Large intestine (tissue), 3 donors: ENCODE measurements at regions not wholly inside any gene's neighbourhood (a gene's known extent, or its start where the extent isn't known, plus 50 kb on each side); places are given as distances from the start of the nearest gene placed in this dataset.
"Not testable (repeated sequence)": the region's sequence is repeated elsewhere in the genome, so short reads cannot be mapped to it uniquely, and the experiment has no call there.

Source experiments
- DNase-seq, 2 donors: peaks; one replicate each; pipeline versions ENCODE4 v3.0.0 to v3.0.0-alpha.2; 2013
- H3K27ac ChIP-seq: one replicate; pipeline ENCODE4 v1.5.1; 2013; ENCODE audit warnings: low read length
- H3K27me3 ChIP-seq: 2 replicates; pipeline ENCODE4 v1.6.1; 2013; ENCODE audit warnings: low read length; ENCODE audit not compliant: control insufficient read depth, insufficient read depth
- H3K36me3 ChIP-seq: 2 replicates; pipeline ENCODE4 v1.6.1; 2013; ENCODE audit warnings: low read length; ENCODE audit not compliant: control insufficient read depth, insufficient read depth
- H3K4me1 ChIP-seq: one replicate; pipeline ENCODE4 v1.6.1; 2013; ENCODE audit warnings: low read length; ENCODE audit not compliant: control insufficient read depth, insufficient read depth
- H3K4me3 ChIP-seq: one replicate; pipeline ENCODE4 v1.5.1; 2013; ENCODE audit warnings: low read length
- H3K9me3 ChIP-seq: one replicate; pipeline ENCODE4 v1.6.1; 2013; ENCODE audit warnings: mild to moderate bottlenecking, low read depth, low read length, moderate library complexity; ENCODE audit not compliant: control insufficient read depth
- WGBS: methylation state at CpG from one replicate; pipeline ENCODE4 v1.1.5; 2013; ENCODE audit warnings: low lambda C conversion rate; ENCODE audit not compliant: insufficient coverage; 5-methylcytosine and 5-hydroxymethylcytosine counted together

DNA sequence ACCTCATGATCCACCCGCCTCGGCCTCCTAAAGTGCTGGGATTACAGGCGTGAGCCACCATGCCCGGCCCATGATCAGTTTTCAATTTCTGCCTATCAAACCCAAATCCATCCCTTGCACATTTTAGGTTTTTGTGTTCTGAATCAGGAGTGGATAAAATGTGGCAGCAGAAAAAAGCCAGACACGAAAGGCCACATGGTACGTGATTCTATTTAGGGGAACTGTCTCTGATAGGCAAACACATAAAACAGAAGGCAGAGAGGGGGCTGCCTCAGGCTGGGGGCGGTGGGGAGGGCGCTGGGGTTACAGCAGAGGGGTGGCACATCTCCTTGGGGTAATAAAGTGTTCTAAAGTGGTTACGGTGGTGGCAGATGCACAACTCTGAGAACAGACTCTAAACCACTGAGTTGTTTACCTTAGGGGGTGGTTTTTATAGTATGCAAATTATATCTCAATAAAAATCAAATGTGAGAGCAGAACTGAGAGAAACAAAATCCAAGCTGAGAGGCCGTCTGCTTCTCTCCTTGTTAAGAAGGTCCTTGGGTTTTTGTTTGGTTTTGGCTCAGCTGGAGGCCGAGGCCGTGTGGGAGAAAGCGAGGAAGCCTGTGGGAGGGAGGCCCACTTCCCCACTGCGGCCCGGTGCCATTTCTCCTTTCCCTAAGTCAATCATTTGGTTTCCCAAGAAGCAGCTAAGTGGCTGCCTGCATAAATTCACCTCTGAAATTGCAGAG, 78.0 kb downstream of the SOWAHC start:
- Histone ChIP-seq H3K27ac (peak overlapping the region; percentile 98), H3K9me3 (no peaks in the 10 kb centered on the region), H3K4me3 (no peak overlapping the region), H3K4me1 (peaks cover 49% of the 10 kb centered on the region), H3K27me3 (no peaks in the 10 kb centered on the region), H3K36me3 (no peaks in the 10 kb centered on the region)
- DNase-seq = no peak
- no CpG with 5 or more reads among the region's 15 CpGs for WGBS

DNA sequence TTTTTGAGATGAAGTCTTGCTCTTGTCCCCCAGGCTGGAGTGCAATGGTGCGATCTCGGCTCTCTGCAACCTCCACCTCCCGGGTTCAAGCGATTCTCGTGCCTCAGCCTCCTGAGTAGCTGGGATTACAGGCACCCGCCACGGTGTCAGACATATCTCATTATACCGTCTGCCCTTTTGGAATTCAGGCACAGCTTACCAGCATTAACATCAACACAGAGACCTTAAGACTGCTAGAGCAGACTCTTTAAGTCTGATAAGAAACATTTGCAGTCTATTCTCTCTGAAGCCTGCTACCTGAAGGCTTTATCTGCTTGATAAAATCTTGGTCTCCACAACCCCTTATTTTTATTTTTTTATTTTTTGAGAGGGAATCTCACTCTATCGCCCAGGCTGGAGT, 78.7 kb downstream of the SOWAHC start:
- H3K9me3 ChIP-seq, DNase-seq, H3K36me3 ChIP-seq, H3K4me3 ChIP-seq, H3K27me3 ChIP-seq: not testable (repeated sequence)
- H3K27ac ChIP-seq = peak overlapping the region; percentile 98
- no CpG with 5 or more reads among the region's 9 CpGs for WGBS
- peaks cover 49% of the 10 kb centered on the region for H3K4me1 ChIP-seq

DNA sequence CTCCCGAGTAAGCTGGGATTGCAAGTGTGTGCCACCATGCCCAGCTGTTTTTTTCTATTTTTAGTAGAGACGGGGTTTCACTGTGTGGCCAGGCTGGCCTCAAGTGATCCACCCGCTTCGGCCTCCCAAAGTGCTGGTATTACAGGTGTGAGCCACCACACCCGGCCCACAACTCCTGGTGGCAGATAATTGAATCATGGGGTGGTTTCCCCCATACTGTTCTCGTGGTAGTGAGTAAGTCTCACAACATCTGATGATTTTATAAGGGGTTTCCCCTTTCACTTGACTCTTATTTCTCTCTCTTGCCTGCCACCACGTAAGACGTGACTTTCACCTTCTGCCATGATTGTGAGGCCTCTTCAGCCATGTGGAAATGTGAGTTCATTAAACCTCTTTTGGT, 79.1 kb downstream of the SOWAHC start:
- not testable (repeated sequence) for H3K4me3 ChIP-seq, H3K9me3 ChIP-seq, H3K36me3 ChIP-seq, DNase-seq, H3K27me3 ChIP-seq
- peaks cover 49% of the 10 kb centered on the region for H3K4me1 ChIP-seq
- H3K27ac ChIP-seq = peak overlapping the region; percentile 98
- 40% methylated on average over 1 of the region's 8 CpGs for WGBS

DNA sequence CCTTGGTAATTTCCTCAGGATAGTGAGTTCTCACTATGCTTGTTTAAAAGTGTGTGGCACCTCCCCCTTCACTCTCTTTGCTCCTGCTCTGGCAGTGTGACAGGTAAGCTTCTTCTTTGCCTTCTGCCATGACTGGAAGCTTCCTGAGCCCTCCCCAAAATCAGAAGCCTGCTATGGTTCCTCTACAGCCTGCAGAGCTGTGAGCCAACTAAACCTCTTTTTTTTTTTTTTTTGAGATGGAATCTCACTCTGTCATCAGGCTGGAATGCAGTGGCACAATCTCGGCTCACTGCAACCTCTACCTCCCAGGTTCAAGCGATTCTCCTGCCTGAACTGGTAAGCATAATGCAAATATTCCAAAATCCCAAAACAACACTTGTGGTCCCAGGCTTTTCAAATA, 80.0 kb downstream of the SOWAHC start:
- Histone ChIP-seq H3K27ac (peak overlapping the region; percentile 98), H3K27me3 (no peaks in the 10 kb centered on the region), H3K9me3 (no peaks in the 10 kb centered on the region), H3K4me3 (no peak overlapping the region), H3K36me3 (no peaks in the 10 kb centered on the region), H3K4me1 (peaks cover 57% of the 10 kb centered on the region)
- no peak for DNase-seq
- no CpG with 5 or more reads among the region's 2 CpGs for WGBS

DNA sequence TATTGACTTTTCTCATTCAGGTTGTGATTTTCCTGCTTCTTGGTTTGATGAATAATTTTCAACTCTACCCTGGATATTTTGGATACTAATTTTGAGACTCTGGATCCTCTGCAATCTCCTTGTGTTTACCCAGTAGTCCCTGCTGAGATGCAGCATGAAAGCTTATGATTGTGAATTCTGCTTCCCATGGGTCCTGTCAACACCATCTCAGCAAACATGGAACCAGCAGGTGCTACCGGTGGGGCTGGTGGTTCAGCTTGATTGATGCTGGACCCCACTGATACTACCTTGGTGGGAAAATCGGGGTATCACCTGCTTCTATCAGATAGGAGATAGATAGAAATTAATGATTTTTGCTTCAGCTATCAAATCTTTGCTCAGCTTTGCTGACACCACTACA, 81.1 kb downstream of the SOWAHC start:
- no CpG with 5 or more reads among the region's 2 CpGs for WGBS
- Histone ChIP-seq H3K36me3 (no peaks in the 10 kb centered on the region), H3K9me3 (no peaks in the 10 kb centered on the region), H3K27ac (no peak overlapping the region), H3K27me3 (no peaks in the 10 kb centered on the region), H3K4me1 (peaks cover 60% of the 10 kb centered on the region), H3K4me3 (no peak overlapping the region)
- DNase-seq = no peak

DNA sequence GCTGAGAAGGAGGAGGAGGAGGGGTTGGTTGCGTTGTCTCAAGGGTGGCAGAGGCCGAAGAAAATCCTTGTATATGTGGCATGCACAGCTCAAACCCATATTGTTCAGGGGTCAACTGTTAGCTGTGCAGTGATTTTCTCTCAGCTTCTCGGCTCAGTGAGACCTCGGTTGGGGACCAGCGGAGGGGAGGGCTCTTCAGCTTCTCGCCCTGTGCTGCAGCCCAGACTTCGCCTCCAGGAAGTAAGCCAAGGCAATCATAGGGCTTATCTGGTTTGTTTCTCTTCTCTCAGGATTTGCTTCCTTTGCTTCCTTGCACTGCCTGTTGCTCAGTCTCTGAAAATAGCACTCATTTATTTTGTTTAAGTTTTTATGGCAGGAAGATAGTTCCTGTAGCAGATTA, 85.5 kb downstream of the SOWAHC start:
- WGBS = no CpG with 5 or more reads among the region's 7 CpGs
- H3K9me3 ChIP-seq = no peaks in the 10 kb centered on the region
- H3K4me3 ChIP-seq = no peak overlapping the region
- H3K36me3 ChIP-seq = no peaks in the 10 kb centered on the region
- peak; percentile 74 to 86 for DNase-seq
- no peaks in the 10 kb centered on the region for H3K27me3 ChIP-seq
- peaks cover 41% of the 10 kb centered on the region for H3K4me1 ChIP-seq
- H3K27ac ChIP-seq = peak overlapping the region; percentile 86

DNA sequence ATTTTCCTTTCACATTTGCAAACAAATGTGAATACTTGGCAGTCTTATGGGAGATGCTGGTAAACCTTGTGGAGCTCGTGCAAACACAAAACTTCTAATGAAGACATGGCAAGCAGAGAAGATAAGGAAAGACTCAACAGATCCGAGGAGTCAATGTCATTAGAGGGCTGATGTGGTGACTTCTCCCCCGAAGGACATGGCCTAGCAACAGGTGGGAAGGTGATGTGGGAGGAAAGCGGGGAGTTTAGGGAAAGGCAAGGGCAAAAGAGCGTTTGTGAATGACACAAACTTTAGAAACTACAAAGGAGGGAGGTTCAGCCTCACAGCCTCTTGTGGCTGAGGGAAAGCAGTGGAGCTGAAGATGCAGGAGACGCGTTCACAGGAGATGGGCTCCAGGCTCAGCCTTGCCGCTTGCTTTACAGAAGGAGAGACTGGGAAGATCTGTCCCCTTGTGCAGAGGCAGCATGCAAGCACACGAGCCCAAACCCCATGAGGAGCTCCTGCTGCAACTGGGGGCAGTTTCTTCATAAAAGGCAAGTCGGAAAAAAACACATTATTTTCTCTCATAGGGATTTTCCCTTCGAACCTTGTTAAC, 86.6 kb downstream of the SOWAHC start:
- 86% methylated on average over 2 of the region's 11 CpGs for WGBS
- Histone ChIP-seq H3K4me1 (peaks cover 41% of the 10 kb centered on the region), H3K4me3 (no peak overlapping the region), H3K36me3 (no peaks in the 10 kb centered on the region), H3K27ac (peak overlapping the region; percentile 86), H3K9me3 (no peaks in the 10 kb centered on the region), H3K27me3 (no peaks in the 10 kb centered on the region)
- DNase-seq = no peak

DNA sequence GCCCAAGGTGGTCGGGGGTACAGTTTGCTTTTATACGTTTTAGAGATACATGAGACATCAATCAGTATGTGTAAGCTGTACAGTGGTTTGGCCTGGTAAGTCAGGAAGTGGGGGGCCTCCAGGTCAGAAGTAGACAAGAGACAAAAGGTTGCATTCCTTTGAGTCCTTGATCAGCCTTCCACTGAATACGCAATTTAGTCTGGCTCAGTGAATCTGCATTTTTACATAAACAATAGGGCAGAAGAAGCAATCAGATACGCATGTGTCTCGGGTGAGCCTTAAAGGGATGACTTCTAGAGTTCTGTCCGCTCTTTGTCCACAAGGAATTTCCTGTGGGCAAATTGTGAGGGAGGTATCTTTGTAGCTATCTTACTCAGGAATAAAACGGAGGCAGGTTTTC, 87.2 kb downstream of the SOWAHC start:
- H3K4me1 ChIP-seq = peaks cover 41% of the 10 kb centered on the region
- no CpG with 5 or more reads among the region's 7 CpGs for WGBS
- DNase-seq = no peak
- H3K27ac ChIP-seq = no peak overlapping the region
- no peaks in the 10 kb centered on the region for H3K9me3 ChIP-seq
- no peaks in the 10 kb centered on the region for H3K27me3 ChIP-seq
- H3K36me3 ChIP-seq = no peaks in the 10 kb centered on the region
- no peak overlapping the region for H3K4me3 ChIP-seq

DNA sequence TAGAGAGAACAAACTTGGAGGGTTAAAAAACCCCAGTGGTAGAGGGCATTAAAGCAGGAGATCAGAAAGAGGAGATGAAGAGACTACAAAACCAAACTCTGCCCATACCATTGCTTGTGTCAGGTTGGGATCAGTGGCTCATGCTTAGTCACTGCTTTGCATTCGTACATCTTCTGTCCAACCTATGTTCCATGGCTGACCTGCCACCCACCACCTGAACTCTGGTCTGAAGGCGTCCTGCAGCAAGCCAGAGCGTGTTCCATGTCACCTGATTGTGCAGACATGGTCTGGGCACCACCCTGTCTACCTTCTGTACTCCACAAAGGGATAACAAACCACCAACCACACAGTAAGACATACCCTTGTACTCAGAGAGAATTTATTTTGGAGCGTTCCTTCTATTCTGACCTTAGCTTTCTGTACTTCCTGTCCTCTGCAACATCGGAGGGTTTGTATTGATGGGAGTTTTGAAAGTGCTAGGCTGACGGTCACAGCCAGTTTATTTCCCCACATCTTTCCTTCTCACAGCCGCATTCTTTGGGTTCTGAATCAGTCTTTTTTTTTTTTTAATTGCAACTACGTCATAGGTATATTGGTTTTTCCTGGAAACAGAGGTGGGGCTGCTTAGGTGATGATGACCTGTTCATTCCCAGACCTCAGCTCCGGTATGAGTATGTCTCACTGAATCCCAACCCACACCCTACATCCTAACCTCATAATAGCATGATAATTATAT, 88.3 kb downstream of the SOWAHC start:
- H3K4me1 ChIP-seq = peaks cover 41% of the 10 kb centered on the region
- H3K36me3 ChIP-seq = no peaks in the 10 kb centered on the region
- no CpG with 5 or more reads among the region's 9 CpGs for WGBS
- no peaks in the 10 kb centered on the region for H3K9me3 ChIP-seq
- DNase-seq = peak; percentile 59 to 83
- peak overlapping the region; percentile 43 for H3K27ac ChIP-seq
- no peak overlapping the region for H3K4me3 ChIP-seq
- no peaks in the 10 kb centered on the region for H3K27me3 ChIP-seq

DNA sequence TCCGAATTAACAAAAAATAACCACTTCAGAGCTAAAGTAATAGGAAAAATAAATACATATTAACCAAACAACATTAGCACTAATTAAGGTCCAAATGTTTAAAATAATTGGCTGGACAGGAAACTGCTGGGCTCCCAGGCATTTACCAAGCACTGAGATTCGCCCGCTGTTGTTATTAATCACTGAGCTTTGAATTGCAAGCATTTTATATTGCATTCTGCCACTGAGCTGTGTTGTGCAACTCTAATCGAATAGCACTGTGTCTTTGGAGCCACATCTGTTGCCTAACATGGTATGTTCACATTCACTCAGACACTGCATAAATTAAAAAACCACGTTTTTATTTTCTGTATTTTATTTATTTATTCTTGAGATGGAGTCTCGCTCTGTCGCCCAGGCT, 88.9 kb downstream of the SOWAHC start:
- Histone ChIP-seq H3K4me1 (peaks cover 41% of the 10 kb centered on the region), H3K36me3 (no peaks in the 10 kb centered on the region), H3K9me3 (no peaks in the 10 kb centered on the region), H3K27me3 (no peaks in the 10 kb centered on the region), H3K4me3 (no peak overlapping the region), H3K27ac (peak overlapping the region; percentile 43)
- no peak for DNase-seq
- WGBS = 73% methylated on average over 3 of the region's 7 CpGs
